SHP77 (cell line): ENCODE measurements at regions not wholly inside any gene's neighbourhood (a gene's known extent, or its start where the extent isn't known, plus 50 kb on each side); places are given as distances from the start of the nearest gene placed in this dataset.

Experiments
- DNase-seq, 2 experiments: peaks; one replicate each; lab custom pipeline; 2025; lab: John Stamatoyannopoulos, UW

DNA sequence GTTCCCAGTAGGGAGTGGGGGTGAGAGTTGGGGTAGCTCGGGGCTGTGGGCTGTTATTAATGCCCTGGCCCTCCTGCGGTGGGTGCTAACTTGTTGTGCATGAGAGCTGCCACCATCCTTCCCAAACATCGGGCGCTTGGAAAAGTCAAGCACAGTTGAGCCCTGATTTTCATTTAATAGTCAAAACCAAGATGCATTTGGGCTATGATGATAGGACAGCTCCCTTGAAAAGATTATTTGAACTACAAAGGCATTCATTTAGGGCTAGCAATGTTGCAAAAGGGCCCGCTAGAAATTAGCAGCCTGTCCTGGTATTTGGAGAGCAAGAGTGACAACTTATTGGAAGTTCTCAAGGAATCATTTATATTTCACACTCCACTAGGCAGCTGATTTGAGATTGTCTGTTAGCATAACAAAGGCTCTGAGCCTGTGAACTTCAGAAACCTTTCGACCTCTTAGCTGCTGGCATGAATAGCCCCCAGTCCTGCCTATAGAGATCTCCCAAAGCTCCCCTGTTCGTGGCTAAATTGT lies 128.2 kb upstream of the TMEM161B start:
- DNase-seq: no peak

DNA sequence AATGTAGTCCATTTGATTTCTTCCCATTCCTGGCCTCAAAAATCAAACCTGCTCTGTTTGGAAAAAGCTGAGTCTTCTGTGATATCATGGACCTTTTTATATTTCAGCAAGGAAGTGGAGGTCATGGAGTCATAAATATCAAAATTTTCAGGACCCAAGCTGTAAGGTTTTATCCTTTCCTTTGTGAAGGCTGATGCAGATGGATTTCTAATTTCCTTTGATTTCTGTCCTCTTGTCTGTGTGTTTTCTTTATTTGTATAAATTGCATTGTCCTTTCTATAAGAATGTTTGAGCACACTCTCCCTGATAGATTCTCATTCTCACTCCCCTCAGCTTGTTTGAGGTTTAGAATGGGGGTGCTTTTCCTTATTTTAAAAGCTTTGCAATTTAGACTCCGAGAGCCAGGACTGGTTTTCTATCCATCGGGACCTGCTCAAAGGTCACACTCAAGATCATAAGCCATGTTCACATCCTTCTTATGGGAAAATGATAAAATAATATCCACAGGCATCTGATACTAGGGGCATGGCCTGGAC lies 127.4 kb upstream of the TMEM161B start:
- DNase-seq: no peak

DNA sequence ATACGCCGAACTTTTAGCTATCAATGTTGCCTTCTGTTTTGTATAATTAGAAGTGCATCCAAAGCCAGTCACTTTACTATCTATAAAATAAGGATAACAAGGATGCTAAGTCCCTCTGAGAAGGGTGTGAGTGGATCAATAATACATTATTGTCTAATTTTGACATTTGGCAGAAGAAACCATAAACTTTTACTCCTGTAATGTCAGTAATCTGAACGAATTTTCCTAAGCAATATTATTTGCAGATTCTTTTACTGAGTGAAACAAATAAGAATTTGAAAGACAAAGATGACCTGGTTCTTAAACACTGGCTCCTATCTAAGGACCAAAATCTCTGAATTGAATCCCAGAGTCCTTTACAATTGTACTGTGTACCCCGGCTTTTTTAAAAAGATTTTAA lies 126.6 kb upstream of the TMEM161B start:
- no peak for DNase-seq

DNA sequence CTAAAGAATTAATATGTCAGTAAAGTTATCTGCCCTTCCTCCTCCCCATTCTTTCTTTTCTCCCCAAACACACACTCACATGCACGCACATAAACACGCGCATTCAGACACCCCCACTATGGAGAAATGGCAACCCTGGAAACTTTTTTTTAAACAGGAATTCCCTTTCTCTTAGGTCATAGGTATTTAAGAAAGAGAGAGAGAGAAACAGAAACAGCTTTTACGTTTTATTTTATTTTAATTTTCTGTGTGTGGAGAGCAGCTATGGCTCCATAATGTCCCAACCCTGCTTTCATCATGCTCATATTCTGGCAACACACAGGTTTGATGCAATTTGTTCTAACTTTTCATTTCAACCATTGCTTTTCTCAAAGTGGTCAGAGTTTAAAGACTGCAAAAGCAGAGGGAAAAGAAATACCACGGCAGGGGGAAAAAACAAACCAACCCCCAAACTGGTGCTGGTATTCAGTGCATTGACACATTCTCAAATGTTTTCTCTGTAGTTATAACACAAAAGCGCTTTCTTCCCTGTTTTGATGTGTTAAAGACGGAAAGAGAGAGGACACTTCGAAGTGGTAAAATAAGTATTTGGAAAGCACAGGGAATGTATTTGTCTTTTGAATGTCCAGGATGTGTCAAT lies 126.0 kb upstream of the TMEM161B start:
- DNase-seq: no peak

DNA sequence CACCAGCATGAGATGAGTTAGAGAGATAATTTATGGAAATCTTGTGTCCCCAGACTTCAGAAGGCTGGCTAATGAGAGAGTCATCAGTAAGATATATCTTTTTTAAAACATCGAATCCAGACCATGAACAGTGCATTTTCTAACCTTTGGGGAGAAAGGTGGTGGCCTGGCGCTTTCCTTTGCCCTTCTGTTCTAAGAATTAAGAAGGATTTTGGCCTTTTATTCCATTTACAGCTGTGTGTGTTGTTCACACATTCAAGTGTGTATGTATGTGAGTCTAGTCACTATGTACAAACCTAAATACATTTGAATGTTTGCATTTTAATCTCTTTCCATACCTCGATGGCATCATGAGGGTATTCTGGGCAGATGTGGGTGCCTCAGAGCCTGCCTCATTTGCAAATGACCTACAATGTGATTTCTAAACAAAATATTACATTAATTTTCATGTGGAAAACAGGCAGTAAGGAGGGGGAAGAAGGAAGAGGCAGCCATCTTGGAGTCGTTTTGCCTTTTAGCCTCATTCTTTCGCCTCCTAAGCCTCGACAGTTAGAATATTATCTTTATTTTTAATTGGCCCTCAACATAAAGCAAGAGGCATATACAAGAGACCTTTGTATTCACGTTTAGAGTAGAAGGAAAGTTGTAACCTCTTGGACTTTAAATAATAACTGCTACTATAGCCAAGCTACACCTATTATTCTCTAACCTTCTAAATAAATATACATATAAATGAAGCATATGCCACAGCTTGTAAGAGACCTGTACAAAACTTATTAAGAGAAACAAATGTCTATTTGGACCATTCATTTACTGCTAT lies 125.3 kb upstream of the TMEM161B start:
- DNase-seq: no peak

DNA sequence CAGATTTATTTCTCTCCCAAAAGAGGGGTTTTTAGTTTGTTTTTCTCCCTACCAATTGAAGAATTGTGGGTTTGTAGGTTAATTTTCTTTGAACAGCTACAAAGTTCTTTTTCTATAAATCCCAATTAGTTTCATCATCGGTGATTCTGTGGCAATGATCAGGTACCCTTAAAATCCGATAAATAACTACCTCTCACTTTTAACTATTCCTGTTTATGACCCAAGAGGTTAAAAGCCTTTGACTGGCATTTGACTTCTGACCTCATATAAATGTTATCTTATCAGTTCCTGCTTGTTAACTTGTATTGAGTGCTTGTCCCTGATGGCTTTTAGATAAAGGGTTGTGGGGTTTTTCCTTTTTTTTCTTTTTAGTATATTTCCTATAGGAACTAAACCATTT lies 124.4 kb upstream of the TMEM161B start:
- DNase-seq: no peak

DNA sequence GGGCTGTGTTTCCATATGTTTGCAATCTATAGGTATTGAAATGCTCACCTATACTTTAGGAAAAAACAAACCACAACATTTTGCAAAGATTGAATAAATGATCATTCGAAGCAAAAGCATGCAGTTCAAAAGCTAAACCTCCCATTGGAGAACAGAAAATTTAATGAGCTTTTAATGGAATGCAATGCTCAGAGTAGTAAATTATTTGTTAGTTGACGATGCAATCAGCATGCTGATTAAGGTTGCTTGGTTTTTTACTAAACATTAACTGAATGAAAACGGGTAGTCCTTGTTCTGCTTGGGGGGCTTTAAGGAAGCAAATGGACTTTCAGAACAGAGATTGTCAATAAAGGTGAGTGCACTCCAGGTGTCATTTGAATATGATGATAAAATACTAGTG lies 123.3 kb upstream of the TMEM161B start:
- no peak for DNase-seq

DNA sequence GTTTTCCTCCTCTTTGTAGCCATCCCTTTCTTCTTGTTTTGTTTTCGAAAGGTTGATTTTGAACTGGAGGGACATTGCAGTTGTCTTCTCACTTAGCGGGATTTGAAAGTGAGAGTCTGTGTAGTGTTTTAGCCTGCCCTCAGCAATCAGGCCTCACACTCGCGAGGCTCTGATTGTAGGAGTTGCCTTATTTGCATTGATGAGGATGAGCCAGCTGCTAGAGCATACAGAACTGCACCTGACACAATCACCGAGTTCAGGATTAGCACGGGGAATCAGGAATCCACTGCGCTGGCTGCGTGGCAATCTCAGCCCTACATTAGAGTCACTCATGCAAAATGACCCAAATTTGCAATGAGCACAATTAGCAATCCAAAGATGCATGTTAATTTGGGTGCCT lies 122.5 kb upstream of the TMEM161B start:
- DNase-seq: no peak

DNA sequence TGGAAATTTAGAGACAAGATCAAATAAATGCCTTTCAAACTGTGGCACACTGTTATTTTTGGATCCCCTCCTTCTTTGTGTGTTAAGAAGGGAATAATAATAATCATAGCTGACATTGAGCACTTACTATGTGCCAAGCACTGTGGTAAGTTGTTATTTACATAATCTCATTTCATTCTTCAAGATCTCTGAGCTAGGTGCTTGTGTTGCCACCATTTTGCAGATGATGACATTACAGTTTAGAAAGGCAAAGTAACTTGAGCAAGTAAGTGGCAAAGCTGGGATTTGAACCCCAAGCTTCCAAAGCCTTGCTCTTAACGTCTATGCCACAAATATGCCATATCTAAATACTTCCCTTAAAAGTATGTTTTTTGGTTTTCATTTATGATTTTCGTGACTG lies 121.8 kb upstream of the TMEM161B start:
- DNase-seq: no peak

DNA sequence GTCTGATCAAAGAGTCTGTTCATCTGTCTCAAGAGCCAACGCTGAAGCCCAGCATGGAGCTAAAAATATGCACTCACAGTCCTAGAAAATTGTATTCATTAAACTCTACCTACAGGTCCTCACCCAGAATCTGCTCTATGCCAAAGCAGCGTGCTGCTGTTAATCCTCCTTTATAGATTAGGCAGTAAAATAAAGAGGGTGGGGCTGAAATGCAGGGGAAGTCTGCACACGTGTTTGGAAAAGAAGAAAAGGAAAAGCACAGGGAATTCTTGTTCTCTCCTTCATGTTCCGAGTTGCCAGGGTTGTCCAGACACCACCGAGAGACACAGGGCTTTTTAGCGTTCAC lies 121.4 kb upstream of the TMEM161B start:
- DNase-seq: no peak

DNA sequence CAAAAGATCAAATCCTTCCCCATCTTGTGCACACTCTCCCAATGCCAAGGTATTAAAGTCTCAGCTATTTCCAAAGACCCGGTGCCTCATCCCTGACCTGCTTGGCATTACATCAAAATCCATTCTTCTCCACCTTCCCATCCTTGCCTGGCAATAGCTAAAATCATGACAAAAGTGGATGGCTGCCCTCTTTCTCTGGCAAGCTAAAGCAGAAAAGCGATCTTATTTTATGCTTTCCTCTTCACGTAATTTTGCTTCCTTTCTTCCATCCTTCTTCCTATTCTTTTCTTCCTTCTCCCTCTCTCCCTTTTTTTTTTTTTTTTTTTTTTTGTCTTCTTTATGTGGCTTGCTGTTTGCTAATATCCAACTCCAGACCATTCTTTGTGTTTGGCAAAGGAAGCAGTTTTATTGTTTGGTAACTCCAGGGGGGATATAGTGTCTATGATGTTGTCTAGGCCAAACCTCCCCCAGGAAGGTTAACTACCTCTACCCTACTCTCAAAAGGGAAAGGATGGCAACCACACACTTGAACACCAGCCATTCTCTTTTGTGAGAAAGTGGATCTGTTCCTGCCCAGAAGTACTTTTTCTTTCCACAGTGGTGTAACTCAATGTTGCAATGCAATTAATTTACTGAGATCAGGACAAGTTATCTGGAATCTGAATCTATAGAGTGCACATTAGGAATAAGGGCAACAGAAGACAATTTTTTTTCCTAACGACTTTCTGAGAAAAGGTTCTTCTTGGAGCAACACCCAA lies 120.9 kb upstream of the TMEM161B start:
- no peak for DNase-seq

DNA sequence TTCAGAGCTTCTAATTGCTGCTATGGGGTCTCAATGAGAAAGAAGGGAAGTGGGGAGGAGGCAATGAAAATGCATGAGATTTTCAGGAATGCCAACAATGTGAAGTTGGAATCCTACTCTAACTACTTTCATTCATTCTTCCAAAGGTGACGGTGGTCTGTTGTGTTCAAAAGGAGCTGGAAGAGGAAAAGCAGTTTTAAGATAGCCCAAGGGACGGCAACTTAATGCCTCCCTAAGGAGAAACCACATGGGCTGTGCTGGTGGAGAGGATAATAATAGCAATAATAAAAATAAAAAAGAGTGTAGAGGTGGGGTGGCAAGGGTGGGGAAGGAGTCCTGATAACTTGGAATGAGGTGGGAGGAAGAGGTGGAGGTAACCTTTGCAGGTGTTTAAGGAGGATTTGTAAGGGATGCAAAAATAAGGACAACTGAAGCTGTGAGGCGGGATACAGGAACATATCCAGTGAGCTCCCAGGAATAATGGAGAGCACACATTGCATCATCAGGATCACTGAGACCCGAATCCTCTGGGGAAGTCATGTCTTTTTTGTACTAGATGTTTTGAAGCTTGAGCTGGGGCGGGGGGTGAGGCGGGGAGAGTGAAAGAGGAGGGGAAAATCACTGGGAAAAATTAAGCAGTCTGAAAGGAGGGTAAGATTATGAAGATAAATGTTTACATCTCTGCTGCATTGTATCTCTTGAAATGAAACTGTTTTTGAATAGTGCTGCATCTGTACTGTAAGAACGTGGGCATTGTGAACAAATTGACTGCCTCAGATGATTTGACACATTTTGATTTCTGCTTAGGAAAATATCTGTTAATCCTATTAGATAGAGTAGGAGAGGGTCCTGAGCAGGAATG lies 120.1 kb upstream of the TMEM161B start:
- no peak for DNase-seq

DNA sequence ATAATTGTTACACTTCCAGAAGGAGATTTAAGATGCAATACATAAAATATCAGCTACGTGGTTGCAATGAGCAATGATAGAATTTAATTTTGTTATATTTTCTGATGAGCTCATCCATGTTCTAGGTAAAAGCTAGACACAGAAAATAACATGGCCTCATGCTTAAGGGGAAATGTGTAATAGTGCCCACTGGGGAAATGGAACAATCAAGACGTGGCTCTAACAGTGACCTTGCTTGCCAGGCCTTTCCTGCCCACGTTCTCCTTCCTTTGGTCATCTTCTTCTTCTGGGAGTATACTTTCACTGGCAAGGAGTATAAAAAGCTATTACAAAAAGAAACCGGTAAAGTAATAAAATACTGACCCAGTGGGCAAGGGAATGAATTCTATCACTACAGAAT lies 116.2 kb upstream of the TMEM161B start:
- DNase-seq: no peak

DNA sequence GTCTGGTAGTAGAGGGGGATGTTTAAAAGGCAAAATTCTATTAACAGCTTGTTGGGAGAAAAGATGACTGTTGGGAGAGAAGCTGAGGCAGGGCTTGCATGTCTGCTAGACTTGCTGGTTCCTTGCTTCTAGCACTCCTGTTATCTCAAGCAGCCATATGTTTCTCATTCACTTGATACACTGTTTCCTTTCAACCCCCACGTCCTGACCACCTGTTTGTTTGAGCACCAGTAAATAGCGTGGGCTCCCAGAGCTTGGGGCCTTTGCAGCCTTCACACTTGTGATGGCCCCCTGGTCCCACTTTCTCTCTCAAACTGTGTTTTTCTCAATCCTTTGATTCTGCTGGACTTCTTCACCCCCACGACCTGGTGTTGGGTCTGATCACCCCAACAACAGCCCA lies 111.7 kb upstream of the TMEM161B start:
- DNase-seq: no peak

DNA sequence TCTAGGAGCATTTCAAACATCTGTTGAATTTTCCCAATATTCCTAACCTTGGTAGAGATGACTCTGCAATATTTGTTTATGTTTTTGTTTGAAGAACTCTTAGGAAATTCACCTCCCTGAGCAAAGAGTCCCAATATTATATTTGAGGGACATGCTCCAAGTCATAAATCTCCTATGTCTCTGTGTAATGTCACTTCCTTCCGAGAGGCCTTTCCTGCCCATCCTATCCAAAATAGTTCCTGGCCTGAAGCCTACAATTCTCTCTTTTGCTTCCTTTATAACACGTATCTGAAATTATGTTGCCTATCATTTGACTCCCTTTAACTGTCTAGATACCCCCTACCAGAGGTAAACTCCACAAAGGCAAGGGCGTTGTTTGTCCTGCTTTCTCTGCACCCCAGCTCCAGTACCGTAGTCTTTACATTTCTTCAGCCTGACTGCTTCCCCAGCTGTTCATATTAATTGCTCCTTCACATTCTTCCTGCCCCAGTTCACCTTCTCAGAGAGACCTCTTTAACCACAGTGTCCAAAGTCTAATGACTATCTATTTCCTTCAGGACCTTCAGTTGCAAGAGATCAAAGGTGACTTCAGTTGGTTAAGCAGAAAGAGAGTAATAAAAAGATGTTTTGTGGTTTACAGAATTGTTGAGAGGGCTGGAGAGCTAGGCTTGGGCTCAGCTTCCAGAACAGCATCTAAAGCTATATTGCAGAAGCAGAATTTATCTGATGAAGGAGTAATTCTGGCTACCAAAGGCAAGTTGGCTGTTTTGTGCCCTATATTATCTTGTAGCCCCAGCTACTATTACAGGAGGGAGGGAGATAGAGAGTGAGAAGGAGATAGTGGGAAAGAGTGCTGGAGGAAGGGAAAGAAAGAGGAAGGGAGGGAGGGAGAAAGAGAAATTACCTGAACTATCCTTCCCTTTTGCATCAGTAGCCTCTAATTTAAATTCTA lies 109.3 kb upstream of the TMEM161B start:
- peak in 1 of 2 experiments; percentile 7 for DNase-seq

DNA sequence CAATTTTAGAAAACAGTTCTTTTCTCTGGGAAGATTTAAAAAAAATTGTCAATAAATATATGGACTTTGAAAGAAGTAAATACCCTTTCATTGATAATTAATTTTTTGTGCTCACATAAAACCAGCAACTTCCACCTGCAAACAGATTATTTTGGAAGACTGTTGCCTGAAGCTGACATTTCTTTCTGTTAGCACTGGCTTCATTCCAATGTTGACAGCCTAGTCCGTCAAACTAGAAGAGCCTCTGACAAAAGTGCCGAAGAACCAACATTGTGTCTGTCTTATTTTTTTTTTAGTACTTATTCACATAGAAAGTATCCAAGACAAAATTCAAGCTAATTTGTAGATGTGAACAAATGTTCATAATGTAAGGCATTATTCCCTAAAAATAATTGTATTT lies 108.6 kb upstream of the TMEM161B start:
- DNase-seq: peak in 1 of 2 experiments; percentile 5

DNA sequence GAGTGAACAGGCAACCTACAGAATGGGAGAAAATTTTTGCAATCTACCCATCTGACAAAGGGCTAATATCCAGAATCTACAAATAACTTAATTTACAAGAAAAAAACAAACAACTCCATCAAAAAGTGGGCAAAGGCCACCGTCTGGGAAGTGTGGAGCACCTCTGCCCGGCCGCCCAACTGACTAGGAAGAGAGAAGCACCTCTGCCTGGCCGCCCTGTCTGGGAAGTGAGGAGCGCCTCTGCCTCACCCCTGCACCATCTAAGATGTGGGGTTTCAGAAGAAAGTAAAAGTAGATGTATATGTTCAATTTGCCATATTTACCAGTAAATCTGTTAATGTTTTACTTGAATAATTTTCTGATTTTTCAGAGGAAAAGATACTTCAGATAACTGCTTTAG lies 108.1 kb upstream of the TMEM161B start:
- DNase-seq: no peak

DNA sequence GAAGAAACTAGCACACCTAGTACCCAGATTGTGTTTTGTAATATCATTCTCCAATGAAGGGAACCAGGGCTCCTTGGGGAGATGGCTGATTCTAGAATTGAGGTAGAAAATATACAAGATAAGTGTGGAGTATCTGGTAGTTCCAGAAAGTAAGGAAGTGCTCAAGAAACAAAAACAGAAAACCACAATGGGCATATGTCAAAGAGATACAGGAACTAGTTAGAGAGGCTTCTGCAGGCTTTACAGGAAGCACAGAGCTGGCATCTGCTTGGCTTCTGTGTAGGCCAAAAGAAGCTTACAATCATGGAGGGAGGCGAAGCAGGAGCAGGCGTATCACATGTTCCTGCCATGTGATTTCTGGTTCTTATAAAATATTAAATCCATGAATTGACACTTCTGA lies 105.7 kb upstream of the TMEM161B start:
- DNase-seq: no peak

DNA sequence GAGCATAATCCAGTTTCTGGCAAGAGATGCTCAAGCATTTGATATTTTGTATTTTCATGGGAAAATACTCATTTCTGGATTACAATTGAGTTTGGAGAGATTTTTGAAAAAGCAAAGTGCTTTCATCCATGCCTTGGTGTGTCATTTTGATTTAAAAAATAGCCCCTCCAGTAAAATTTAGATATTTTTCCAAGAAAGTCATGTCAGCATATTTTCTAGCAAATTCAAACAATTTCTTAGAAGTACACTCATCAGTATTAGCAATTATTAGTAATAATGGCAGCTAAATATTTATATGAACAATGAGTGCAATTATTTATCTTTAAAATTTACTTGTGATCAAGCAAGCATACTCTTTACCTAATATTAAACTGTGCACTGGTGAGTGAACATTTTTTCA lies 102.2 kb upstream of the TMEM161B start:
- no peak for DNase-seq

DNA sequence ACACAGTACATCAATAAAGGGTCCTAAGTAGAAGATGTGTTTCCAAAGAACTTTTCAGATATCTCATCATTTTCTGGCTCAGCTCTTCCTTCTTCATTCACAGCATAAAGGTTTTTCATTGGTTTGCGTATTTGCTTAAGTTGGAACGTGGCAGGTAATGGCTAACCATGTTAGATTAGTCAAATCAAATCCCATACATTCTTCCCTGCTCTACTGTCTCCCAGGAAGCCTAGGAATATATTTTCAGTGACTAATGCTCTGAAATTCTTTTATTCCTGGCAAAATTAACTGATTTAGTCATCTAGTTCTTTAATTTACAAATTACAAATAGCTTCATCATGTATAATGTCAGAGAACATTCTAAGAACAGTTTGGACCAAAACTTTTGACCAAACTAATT lies 99.6 kb upstream of the TMEM161B start:
- no peak for DNase-seq

DNA sequence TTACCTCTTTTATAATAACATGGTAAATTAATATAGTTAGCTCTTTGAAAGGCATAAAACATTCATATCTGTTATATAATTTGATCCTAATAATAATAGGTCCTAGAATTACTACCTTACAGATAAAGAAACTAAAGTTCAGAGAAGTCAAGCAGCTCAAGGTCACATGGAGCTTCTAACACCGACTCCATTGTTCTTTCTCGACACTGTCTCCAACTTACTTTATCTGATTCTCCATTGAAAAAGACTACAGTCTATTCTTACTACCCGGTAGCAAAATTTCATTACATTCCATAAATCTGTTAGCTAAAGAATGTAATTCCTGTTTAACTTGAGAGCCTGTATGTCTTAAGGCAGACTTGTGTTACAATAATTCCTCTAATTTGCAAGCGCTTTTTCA lies 96.3 kb upstream of the TMEM161B start:
- DNase-seq: no peak
